GM10248 (cell line): ENCODE measurements at regions not wholly inside any gene's neighbourhood (a gene's known extent, or its start where the extent isn't known, plus 50 kb on each side); places are given as distances from the start of the nearest gene placed in this dataset.

Experiments
- CTCF ChIA-PET: fragments of 300-600 bp; sonication (Branson Sonifier 250); formaldehyde crosslinking; extraction: SDS; loops from one replicate; lab custom pipeline; 2021; ENCODE audit warnings: antibody characterized with exemption; lab: Yijun Ruan, JAX
- POLR2A ChIA-PET: fragments of 350-650 bp; sonication (Branson Sonifier 250); formaldehyde crosslinking; extraction: SDS; loops from one replicate; lab custom pipeline; 2020; ENCODE audit warnings: antibody characterized with exemption; lab: Yijun Ruan, JAX
- DNase-seq: peaks from one replicate; pipeline ENCODE4 v3.0.0; 2012; ENCODE audit errors: extremely low spot score
- CTCF ChIP-seq: IDR thresholded peaks from 2 replicates; pipeline ENCODE4 v1.5.1; 2012; ENCODE audit warnings: mild to moderate bottlenecking, low read depth; ENCODE audit errors: extremely low read depth, missing control alignments, control extremely low read depth

- ChIA-PET POLR2A (no interaction called here), CTCF (interaction anchor here (1.1 kb wide), 1 partner anchor 26 kb away, joined by 3 read pairs; no protein-coding TSS in a partner anchor)
- no peak for TF ChIP-seq CTCF
- no peak for DNase-seq
These were observed 51.6 kb upstream of the LINC01488 start for GRCh38 chr11:69429716-69430491.

GRCh38 chr11:69430566-69430965 is 50.9 kb upstream of the LINC01488 start:
- ChIA-PET POLR2A (no interaction called here), CTCF (no interaction called here)
- TF ChIP-seq CTCF, result no peak
- no peak for DNase-seq

GRCh38 chr11:69431136-69431535 is 50.3 kb upstream of the LINC01488 start:
- DNase-seq, result no peak
- no peak for TF ChIP-seq CTCF
- POLR2A ChIA-PET, result no interaction called here
- CTCF ChIA-PET, result no interaction called here
